HG03432 (cell line): ENCODE measurements at regions not wholly inside any gene's neighbourhood (a gene's known extent, or its start where the extent isn't known, plus 50 kb on each side); places are given as distances from the start of the nearest gene placed in this dataset.
"Not testable (repeated sequence)": the region's sequence is repeated elsewhere in the genome, so short reads cannot be mapped to it uniquely, and the experiment has no call there.

ENCODE experiments used
- ATAC-seq: cut with Tn5 transposase; IDR thresholded peaks from one replicate; pipeline ENCODE4 v1.9.1; 2021; ENCODE audit warnings: mild to moderate bottlenecking, moderate library complexity; ENCODE audit not compliant: unreplicated experiment

- no peak for ATAC-seq
These were observed 292.7 kb downstream of the SUCLA2 start for GRCh38 chr13:47708386-47708785.

- ATAC-seq = no peak
These were observed 293.7 kb downstream of the SUCLA2 start for GRCh38 chr13:47707414-47707813.

GRCh38 chr13:47705185-47705584 lies 295.9 kb downstream of the SUCLA2 start:
- no peak for ATAC-seq

GRCh38 chr13:47696674-47697073 lies 304.4 kb downstream of the SUCLA2 start:
- ATAC-seq = no peak

GRCh38 chr13:47687577-47687976 lies 313.5 kb downstream of the SUCLA2 start:
- no peak for ATAC-seq

GRCh38 chr13:47685156-47685555 lies 315.9 kb downstream of the SUCLA2 start:
- ATAC-seq = not testable (repeated sequence)

GRCh38 chr13:47680748-47681147 lies 320.3 kb downstream of the SUCLA2 start:
- ATAC-seq = no peak

- ATAC-seq = no peak
These were observed 321.7 kb downstream of the SUCLA2 start for GRCh38 chr13:47679401-47679800.

- ATAC-seq = no peak
These were observed 322.7 kb downstream of the SUCLA2 start for GRCh38 chr13:47678201-47678968.

GRCh38 chr13:47675871-47676270 lies 325.2 kb downstream of the SUCLA2 start:
- ATAC-seq = no peak

GRCh38 chr13:47673009-47673850 lies 327.8 kb downstream of the SUCLA2 start:
- ATAC-seq = no peak

- no peak for ATAC-seq
These were observed 328.6 kb downstream of the SUCLA2 start for GRCh38 chr13:47672245-47673008.

GRCh38 chr13:47671776-47672175 lies 329.3 kb downstream of the SUCLA2 start:
- no peak for ATAC-seq

- no peak for ATAC-seq
These were observed 336.0 kb downstream of the SUCLA2 start for GRCh38 chr13:47665043-47665442.

GRCh38 chr13:47661076-47661475 lies 340.0 kb downstream of the SUCLA2 start:
- no peak for ATAC-seq

GRCh38 chr13:47656651-47657050 lies 344.4 kb downstream of the SUCLA2 start:
- no peak for ATAC-seq

- ATAC-seq = no peak
These were observed 350.9 kb downstream of the SUCLA2 start for GRCh38 chr13:47650209-47650608.

- ATAC-seq = no peak
These were observed 354.1 kb downstream of the SUCLA2 start for GRCh38 chr13:47647001-47647400.

- no peak for ATAC-seq
These were observed 354.8 kb downstream of the SUCLA2 start for GRCh38 chr13:47646298-47646697.

GRCh38 chr13:47639738-47640447 lies 361.2 kb downstream of the SUCLA2 start:
- ATAC-seq = no peak

GRCh38 chr13:47638627-47639026 lies 362.4 kb downstream of the SUCLA2 start:
- ATAC-seq = no peak
